ENCODE measurements at regions not wholly inside any gene's neighbourhood (a gene's known extent, or its start where the extent isn't known, plus 50 kb on each side); places are given as distances from the start of the nearest gene placed in this dataset.
"Not testable (repeated sequence)": the region's sequence is repeated elsewhere in the genome, so short reads cannot be mapped to it uniquely, and the experiment has no call there.

GRCh38 chr11:114942207-114942606, 263.9 kb downstream of the NXPE2 start:
- DNase-seq, result no peak

DNA sequence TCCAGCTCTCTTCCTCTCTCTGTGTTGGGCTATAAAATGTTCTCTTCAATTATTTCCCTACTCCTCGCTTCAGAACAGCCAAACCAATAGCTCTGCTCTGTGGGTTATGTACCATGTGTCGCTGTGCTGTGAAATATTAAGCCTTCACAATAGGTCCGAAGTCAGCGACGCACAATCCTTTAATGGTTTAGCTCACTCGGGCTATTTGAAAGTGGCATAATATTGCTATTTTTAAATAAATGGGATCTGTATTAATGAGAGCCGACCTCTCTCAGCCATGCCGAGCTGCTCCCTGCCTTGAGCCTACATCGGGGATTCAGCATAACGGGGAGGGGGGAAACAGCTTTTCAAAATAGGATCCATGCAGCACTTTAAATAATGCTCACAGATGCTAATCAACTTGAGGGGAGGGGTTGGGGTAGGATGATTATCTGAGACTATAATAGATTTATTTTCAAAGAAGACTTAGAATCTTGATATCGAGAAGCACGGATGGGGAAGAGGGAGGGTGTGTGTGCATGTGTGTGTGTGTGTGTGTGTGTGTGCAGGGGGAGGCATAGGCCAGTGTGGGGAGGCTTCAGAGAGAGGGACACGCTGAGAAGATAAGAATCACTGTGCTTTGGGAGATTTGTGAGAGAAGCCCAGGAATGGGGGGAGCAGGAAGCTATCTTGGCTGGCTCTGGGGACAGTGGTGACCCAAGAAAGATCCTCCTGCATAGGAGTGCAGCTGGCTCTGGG, 271.5 kb downstream of the NXPE2 start:
- no peak for DNase-seq

- DNase-seq, result no peak
Measured at GRCh38 chr11:114953039-114953438, 274.7 kb downstream of the NXPE2 start.

DNA sequence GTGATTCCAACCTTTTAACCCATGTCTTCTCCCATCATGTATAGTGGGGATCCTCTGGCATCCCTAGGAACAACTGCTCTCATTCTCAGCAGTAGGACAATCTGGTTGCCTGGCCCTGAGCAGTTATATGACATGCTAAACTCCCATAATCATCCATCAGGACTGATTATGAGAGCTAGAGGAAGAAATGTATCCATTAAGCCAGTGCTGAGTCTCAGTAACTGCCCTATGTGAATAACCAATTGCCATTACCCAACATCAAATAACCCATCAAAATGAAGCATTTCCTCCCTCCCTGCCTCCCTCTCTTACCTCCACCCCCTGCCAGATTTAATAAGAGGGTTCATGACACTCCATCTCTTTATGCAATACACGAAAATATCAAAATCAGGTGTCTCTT, 277.6 kb downstream of the NXPE2 start:
- DNase-seq, result no peak

DNA sequence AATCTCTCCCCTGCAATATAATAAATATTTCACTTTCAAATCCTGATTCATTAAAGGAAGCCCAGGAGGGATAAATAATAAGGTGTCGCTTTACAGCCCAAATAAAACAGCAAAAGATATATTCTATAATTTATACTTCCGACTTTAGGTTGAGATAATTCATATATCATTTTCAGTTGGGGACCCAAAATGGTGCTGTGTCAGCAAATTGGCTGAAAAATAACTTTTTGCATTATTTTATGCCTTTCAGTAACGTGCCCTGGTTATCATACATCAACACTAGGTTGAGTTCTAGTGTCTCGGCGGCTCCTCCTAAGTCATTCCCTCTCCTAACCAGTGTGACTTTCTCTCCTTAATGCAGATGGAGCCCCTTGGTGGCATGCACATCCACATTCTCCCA, 278.2 kb downstream of the NXPE2 start:
- DNase-seq, result no peak

- DNase-seq, result no peak
Measured at GRCh38 chr11:114959953-114960505, 281.7 kb downstream of the NXPE2 start.

GRCh38 chr11:114960819-114961218, 282.5 kb downstream of the NXPE2 start:
- not testable (repeated sequence) for DNase-seq

GRCh38 chr11:114964676-114965214, 286.4 kb downstream of the NXPE2 start:
- DNase-seq, result no peak

GRCh38 chr11:114970927-114971645, 292.8 kb downstream of the NXPE2 start:
- DNase-seq, result no peak

DNA sequence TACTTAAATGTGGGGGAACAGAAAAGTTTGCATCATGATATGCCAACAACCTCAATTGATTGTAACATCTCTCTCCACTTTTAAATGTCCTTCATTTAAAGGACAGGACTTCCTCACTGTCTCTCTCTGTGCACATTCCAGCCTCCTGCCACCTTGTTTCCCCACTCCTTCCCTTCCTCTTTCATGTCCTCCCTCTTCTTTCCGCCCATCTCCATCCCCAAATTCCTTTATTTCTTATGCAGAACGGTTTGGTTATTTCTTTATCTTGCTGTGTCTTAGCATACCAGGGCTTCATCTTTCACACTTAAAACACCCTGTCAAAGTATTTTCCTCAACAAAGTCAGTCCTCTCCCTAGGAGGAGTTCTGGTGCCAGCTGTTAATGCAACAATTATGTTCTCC, 293.8 kb downstream of the NXPE2 start:
- DNase-seq, result no peak

DNA sequence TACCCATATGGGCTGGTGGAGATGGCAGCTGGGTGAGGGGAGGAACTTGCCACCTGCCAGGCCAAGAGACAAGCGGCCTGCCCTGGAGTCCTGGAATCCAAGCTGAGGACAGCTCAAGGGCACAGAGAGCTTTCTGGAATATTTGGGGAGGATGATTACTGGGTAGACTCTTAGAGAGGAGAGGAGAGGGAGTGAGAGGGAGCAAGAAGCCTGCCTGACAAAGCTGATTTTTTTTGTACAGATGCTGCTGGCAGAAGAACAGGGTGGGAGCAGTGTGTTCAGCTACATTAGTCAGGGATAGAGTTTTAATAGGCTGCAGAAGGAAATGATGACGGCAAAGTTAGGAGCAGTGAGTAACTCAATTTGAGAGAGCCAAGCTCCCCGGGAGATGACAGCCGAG, 299.3 kb downstream of the NXPE2 start:
- DNase-seq, result no peak

DNA sequence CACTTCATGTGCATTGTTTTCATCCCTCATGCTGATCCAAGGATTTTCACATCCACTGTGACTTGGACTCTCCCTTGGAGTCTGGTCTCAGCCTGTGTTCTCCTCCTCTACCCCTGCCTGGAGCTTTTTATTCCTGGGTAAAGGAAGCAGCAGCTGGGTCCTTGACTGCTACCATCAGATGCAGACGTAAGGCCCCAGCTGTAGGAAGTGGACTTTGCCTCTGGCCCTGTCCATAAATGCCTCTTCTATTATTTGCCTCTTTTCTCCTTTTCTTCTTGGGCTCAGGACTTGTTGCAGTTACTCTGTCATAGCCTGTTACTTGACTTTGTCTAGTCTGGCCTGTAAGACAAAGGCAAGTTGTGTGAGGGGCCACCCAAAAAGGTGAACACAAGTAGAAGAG, 303.8 kb downstream of the NXPE2 start:
- DNase-seq, result no peak

DNA sequence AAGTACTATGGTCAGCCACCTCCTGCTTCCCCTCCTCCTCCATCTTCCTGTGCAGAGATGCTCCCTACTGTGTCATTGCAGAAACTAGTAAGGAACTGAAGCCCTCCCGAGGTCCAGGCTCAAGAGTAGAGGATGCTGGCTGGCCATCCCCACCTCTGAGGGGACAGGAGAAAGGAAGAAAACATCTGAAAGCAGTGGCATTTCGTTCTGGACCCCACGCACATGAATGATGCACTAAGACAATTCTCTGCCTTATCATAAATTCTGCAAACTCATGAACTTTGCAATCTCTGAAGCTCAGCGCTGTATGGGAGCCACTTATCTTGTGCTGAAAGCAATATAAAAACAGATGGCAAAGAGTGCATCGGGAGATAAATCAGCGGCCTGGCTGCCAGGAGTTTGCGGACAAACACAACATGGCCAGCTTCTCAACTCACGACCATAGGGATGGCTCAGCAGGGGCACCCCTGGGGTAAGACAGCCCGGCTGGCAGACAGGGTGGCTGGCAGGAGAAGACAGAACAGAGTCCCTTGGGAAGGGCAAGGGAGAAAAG, 306.4 kb downstream of the NXPE2 start:
- DNase-seq, result no peak

GRCh38 chr11:114986365-114986764, 308.0 kb downstream of the NXPE2 start:
- DNase-seq, result no peak

- no peak for DNase-seq
Measured at GRCh38 chr11:114987186-114987760, 308.9 kb downstream of the NXPE2 start.

DNA sequence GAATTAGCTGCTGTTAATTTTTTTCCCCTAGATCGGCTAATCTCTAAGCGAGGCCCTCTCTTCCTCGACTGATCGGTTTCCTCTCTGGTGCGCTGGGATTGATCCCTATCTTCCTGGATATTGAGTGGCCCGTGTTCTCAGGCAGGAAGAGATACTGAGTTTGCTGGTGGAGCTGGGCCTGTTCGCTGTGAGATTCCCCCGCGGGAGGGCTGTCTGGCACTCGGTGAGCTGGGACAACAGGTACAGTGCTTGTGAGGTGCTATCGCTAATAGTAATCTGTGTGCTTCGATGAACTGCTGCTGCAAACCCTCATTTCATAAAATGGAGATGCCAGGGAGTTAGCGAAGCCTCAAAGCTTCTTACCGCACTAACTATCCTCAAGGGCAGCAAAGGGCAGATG, 310.3 kb downstream of the NXPE2 start:
- DNase-seq, result no peak

GRCh38 chr11:114989536-114989935, 311.2 kb downstream of the NXPE2 start:
- no peak for DNase-seq

DNA sequence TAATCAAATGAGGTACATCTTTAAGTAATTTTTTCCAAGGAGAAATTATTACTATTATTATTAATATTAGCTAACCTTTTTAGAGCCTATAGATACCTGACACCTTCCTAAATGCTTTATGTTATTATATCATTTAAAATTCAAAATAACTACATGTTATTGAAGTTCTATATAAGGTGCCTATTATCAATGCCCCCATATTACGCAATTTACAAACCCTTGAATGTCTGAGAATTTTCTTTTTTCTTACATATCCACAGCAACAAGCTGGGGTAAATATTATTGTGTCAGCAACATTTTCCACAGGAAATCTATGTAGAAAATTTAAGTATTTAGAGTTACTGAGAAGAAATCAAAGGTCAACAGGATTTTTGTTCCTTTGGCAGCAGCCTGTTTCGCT, 327.3 kb downstream of the NXPE2 start:
- no peak for DNase-seq

- no peak for DNase-seq
Measured at GRCh38 chr11:115007851-115008250, 329.5 kb downstream of the NXPE2 start.

DNA sequence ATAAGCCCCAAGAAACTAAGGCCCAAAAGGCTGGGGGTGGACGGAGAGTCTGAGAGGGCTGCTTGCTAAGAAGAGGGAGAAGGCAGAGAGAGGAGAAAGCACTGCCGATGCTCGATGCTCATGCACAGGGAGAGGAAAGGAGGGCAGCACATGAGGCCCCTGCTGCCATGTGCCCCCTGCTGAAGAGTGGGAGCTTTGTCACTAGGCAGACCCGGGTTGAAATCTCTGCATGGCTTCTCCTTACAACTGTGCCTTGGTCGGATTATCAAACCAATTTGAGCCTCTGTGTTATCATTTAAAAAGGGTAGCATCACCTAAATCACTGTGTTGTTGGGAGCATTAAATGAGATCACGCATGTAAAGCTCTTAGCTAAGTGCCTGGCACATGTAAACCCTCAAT, 330.5 kb downstream of the NXPE2 start:
- DNase-seq, result no peak

DNA sequence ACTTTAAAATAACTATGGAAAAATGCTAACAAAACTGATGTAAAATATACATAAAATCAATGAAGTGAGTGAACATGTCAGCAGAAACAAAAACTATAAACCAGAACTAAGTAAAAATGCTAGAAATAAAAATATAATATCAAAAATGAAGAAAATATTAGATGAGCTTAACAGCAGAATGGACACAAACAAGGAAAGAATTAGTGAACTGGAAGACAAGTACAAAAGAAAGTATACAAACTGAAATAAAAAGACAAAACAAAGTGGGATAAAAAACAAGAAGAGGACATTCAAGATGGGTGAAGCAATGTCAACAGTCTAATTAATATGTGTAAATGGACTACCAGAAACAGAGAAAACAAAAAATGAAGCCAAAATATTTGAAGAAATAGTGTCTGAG, 339.2 kb downstream of the NXPE2 start:
- DNase-seq, result no peak

- DNase-seq, result no peak
Measured at GRCh38 chr11:115030166-115030565, 351.8 kb downstream of the NXPE2 start.
